ENCODE measurements at regions not wholly inside any gene's neighbourhood (a gene's known extent, or its start where the extent isn't known, plus 50 kb on each side); places are given as distances from the start of the nearest gene placed in this dataset.
"Not testable (repeated sequence)": the region's sequence is repeated elsewhere in the genome, so short reads cannot be mapped to it uniquely, and the experiment has no call there.

DNA sequence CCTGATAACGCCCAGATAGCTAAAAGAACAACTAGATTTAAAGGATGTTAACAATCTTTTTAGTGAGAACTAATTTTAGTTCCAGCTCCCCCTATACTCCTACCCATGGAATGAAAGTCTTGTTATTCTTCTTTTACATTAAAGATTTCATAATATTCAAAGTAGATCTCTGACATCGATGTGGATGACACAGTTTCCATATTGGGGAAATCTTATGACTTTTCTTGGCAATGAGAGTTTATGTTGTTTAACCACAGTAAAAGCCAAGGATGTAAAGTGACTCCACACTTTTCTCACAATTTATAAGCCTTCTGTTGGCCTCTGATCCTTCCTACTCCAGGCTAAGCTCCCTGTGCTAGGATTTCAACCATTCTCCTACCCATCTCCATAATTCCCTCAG lies 332.6 kb upstream of the KCNMB2 start:
- no peak for DNase-seq

DNA sequence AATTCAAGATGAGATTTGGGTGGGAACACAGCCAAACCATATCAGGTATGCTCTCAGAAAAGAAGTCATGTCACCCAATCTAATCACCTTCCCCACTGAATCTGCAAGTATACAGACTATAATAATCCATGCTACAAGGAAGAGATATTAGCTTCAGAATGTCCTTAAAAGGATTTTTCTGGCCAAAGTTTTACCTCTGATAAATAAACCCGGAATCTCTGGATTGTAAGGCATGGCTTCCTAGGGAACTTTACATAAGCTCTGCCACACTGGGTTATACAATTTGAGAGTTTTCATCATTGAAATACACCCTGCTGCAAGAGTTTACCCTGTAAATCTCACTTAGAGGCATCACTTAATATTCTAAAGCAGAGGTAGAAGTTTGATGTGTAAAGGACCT lies 330.5 kb upstream of the KCNMB2 start:
- DNase-seq, result no peak

DNA sequence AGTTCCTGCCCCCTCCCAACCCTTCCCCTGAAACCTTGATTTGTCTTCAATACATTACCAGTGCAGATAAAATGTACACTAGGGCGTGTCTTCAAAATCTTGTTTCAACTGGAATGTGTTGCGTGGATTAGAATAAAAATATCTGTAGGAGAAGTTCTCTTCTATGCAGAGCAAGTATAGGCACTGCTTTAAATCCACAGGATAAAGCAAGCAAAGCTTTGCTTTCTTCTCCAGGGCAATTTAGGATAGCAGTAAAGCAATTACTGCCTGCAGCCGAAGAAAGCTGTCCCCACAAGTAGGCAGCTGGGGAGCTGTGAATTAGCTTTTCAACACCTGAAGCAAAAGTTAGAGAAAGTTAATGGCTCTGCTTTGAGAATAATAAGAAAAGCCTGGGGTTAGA lies 329.7 kb upstream of the KCNMB2 start:
- no peak for DNase-seq

DNA sequence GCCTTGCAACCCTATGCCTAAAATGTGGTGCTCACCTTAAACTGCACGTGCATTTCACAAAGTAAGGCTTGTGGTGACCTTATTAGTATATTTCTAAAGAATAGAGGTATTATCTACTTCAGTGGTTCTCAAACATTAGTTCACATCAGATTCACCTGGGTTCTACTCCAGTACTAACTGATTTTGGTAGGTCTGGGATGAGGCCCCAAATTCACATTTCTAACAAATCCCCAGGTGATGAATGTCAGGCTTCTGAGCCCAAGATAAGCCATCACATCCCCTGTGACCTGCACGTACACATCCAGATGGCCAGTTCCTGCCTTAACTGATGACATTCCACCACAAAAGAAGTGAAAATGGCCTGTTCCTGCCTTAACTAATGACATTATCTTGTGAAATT lies 329.1 kb upstream of the KCNMB2 start:
- DNase-seq, result not testable (repeated sequence)

DNA sequence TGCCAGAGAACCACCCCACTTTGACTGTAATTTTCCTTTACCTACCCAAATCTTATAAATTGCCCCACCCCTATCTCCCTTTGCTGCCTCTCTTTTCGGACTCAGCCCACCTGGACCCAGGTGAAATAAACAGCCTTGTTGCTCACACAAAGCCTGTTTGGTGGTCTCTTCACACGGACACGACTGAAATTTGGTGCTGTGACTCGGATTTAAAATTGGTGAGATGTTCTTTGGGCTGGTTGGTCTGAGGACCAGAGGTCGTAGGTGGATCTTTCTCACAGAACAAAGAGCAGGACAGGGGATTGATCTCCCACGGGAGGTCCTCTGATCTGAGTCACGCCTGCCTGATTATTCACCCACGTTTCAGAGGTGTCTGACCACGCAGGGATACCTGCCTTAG lies 328.6 kb upstream of the KCNMB2 start:
- DNase-seq, result not testable (repeated sequence)

DNA sequence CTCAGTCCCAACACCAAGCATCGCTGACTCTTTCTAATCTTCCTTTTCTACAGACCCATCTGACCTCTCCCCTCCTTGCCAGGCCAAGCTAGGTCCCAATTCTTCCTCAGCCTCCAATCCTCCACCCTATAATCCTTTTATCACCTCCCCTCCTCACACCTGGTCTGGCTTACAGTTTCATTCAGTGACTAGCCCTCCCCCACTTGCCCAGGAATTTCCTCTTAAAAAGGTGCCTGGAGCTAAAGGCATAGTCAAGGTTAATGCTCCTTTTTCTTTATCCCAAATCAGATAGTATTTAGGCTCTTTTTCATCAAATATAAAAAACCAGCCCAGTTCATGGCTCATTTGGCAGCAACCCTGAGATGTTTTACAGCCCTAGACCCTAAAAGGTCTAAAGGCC lies 327.1 kb upstream of the KCNMB2 start:
- DNase-seq, result not testable (repeated sequence)

DNA sequence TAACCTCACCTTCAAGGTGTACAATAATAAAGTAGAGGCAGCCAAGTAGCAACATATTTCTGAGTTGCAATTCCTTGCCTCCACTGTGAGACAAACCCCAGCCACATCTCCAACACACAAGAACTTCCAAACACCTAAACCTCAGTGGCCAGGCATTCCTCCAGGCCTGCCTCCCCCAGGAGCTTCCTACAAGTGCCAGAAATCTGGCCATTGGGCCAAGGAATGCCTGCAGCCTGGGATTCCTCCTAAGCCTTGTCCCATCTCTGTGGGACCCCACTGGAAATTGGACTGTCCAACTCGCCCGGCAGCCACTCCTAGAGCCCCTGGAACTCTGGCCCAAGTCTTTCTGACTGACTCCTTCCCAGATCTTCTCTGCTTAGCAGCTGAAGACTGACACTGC lies 326.6 kb upstream of the KCNMB2 start:
- not testable (repeated sequence) for DNase-seq

DNA sequence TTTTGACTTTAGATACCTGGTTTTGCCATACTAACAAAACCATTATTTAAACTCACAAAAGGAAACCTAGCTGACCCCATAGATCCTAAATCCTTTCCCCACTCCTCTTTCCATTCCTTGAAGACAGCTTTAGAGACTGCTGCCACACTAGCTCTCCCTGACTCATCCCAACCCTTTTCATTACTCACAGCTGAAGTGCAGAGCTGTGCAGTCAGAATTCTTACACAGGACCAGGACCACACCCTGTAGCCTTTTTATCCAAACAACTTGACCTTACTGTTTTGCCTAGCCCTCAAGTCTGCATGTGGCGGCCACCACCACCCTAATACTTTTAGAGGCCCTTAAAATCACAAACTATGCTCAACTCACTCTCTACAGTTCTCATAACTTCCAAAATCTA lies 325.1 kb upstream of the KCNMB2 start:
- not testable (repeated sequence) for DNase-seq

DNA sequence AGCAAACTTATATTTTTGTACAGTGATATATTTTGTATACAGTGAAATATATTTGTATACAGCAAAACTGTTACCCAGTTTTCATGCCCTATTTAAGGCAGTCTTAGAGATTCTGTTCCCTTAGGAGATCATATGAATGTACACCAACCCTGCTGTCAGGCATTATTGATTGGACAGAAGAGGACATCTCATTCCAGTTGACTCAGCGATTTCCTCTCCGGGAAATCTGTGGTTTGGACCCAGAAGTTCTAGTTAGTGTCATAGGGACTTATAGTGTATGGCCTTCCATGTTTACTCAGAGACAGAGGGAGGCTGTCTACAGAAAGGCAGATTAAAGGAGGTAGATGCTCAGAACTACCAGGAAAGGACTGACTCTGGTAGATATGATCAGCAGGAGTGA lies 318.8 kb upstream of the KCNMB2 start:
- no peak for DNase-seq

DNA sequence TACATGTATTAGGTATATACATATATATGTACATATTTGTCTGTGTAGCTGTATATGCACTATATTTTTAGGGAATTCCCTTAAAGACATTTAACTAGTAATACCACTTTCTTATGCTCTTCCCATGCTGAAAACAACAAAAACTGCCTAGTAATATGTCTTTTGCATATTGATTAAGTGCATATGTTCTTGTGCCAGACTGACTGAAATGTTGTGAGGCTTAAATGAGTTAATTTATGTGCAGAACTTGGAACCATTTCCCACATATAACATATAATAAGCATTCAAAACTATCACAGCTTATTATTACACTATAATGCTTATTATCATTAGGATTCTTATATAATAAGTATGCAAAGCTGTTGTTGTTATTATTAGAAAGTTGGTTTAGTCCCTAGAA lies 318.0 kb upstream of the KCNMB2 start:
- DNase-seq, result no peak

DNA sequence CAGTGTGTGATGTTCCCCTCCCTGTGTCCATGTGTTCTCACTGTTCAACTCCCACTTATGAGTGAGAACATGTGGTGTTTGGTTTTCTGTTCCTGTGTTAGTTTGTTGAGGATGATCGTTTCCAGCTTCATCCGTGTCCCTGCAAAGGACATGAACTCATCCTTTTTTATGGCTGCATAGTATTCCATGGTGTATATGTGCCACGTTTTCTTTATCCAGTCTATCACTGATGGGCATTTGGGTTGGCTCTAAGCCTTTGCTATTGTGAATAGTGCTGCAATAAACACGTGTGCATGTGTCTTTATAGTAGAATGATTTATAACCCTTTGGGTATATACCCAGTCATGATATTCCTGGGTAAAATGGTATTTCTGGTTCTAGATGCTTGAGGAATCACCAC lies 316.6 kb upstream of the KCNMB2 start:
- DNase-seq, result not testable (repeated sequence)

DNA sequence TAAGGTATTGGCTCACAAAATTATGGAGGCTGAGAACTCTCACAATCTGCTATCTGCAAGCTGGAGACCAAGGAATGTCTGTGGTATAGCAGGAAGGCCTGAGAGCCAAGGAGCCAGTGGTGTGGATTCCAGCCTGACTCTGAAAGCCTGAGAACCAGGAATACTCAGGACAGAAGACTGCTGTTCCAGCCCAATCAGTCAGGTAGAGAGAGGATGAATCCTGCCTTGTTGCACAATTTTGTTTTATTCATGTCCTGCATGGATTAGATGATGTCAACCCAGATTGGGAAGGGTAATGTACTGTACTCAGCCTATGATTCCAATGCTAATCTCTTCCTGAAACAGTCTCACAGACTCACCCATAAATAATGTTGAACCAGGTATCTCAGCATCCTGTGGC lies 312.4 kb upstream of the KCNMB2 start:
- no peak for DNase-seq

DNA sequence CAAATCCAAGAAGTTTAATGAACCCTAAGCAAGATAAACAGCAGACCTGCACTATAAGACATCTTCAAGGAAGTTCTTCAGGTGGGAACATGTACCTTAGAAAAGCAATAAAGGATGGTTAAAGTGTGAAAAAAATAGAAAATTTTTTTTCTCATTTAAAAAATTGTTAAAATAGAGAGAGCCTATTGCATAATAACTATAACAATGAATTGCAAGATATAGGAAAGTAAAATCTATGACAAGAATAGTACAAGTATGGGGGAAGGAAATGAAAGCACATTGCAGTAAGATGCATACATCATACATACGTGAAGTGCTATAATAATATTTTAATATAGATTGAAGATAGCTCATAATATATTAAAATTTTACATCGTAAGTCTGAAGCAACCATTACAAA lies 310.1 kb upstream of the KCNMB2 start:
- DNase-seq, result no peak

DNA sequence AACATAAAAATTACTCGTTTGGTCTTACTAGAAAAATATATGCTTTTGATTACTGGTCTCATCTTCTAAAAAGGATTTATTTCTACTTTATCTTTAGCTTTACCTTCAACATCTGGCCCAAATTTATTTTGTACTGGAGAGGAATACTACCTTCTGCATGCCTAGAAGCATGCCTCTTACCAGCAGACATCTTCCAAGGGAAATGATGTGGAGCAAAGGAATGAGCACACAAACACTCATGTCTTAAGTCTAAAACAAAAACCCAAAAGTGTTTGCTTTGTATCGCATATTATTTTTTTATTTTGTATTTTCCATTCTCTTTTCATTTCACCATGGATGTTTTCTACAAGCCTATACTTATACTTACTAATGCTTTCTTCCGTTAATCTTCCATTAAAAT lies 304.6 kb upstream of the KCNMB2 start:
- no peak for DNase-seq

DNA sequence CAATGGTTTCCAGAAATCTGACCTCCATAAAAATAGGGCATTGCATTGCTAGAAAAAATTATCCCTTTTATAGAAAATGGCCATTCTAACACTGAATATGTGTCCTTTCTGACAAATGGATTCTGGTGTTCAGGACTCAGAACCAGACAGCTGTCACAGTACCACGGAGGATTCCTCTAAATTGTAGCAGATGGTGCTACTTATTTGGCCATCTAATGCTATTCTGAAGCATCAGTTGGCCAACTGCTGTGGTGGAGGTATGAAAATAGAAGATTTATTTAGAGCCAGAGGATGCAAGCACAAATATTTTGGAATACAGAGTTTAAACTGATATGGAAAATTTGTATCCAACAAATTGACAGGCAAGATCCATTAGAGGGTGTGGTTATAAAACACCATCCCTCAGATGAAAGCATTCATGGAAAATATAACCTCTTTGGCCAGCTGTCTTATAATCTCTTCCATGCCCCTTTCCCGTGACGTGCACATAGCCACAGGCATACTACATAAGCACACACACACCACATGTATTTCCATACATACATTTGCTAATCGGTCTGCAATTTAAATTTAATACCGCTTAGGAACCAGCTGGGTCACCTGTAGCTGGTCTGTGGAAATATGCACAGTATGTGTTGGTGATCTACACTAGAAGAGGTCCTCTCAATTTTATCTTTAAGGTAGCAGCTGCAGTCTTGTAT lies 302.7 kb upstream of the KCNMB2 start:
- peak; percentile 26 for DNase-seq

DNA sequence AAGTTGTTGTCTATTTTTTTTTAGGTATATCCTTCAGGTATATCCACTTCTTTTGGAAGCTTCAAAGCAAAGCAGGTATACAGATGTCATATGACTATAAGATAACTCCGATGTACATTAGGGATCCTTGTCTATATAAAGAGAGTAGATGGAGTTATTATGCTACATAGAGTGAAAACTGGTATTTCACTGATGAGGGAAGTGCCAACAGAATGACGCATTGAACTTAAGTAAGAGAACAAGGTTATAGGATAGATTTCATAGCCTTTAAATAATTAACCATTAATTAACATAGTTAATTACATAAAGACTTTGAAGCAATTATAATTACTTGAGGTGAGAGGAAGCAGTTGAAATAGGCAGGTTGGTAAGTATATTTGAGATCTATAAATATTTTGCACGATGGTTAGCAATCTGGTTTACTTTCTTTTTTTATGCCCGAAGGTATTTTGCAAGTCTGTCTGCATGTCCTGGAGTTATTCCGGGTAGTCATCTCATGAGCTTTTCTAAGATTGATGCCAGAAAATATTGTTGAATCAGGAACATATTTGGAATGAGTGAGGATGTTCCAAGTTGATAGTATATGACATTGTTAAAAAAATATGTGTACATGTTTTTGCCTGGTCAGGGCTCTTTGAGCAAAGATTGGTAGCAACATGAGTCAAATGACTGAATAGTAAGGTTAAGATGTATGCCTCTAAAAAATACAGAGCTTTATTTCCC lies 299.5 kb upstream of the KCNMB2 start:
- DNase-seq, result no peak

DNA sequence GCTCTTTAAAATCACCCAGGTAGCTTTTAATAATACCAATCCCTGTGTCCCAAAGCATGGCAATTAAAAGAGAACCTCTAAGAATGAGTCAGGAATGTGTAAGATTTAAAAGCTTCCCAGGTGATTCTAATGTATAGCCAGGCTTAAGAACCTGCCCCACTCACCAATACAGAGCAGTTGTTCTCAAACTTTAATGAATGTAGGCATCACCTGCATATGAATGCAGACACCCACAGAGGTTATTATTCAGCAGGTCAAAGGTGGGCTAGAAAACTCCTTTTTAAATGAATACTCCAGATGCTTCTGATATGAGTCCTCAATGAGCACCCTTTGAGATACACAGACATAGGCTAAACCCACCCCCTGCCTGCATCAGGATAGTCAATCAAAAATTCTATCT lies 298.1 kb upstream of the KCNMB2 start:
- no peak for DNase-seq

DNA sequence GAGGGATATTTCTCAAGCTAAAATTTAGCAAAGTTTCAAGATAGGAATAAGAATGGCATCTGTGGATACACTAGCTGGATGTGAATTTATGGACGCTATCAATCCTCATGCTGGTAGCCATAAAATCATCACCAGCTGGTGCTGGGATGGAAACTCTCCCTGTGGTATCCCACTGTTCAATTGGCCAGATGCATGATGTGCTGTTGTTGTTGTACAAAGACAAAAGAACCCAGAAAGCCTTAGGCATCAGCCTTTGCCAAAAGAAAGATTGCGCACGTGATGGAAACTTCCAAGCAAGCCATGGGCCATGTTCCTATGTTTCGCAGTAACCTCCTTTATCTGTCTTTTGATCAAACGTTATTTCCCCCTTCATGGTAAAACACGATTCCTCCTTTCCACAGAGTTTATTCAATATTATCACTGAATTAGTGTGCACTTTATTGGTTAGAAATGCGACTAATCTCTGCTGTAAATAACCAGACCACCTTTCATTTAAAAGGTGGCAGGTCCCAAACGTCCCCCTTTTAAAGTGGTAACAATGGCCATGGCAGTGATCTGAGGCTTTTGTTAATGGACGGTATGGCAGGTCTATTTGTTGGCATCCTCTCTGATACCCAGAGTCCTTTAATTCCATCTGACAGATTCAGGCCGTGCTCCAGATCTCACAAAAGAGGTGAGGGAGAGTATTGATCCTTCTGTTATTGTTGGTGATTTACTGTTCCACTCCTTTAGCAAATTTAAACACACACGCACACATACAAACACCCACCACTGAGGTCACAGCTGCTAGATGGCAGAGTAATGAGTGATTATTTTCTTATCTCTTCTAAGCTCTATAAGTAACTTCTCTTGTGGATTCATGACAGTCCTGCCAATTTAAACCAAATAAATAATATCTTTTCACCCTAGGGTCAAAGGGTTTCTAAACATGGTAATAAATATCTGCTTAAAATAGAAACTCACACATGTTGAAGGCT lies 291.2 kb upstream of the KCNMB2 start:
- DNase-seq, result no peak

DNA sequence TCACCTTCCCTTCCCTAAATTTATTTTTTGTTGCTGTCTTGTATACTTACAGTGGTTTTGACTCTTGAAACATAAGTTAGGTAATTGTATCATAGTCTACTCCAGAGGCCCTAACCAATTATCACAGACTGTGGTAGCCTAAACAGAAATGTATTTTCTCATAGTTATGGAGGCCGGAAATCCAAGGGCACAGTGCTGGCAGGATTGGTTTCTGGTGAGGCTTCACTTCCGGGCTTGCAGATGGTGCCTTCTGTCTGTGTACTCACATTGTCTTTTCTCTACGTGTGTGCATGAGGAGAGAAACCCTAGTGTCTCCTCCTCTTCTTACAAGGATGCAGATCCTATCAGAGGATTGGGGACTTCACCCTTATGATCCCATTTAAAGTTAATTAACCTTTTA lies 290.2 kb upstream of the KCNMB2 start:
- DNase-seq, result no peak

DNA sequence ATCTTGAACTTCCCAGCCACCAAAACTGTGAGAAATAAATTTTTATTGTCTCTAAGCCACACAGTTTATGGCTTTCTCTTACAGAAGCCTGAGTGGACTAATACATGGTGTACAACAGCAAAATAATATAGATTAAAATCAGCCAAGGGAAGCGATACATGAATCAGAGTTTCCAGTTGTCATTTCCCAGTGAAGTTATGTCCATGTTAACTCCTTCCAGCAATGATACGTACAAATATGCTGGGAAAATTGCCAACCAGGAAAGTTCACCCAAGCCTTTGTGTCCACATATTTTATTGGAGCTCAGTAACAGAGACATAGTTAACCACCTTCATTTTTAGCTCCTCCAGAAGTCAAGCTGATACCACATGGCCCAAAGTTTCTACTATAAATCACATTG lies 280.9 kb upstream of the KCNMB2 start:
- no peak for DNase-seq

DNA sequence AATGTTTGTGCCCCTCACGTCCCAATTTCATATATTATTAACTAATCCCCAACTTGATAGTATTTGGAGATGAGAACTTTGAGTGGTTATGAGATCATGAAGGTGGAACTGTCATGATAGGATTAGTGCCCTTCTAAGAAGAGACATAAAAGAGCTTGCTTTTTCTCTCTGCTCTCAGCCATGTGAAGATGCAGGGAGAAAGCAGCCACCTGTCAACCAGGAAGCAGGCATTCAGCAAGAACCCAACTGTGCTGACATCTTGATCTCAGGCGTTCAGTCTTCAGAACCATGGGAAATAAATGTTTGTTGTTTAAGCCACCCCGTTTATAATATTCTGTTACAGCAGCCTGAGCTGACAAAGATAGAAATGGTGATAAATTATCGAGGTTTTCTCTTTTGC lies 278.7 kb upstream of the KCNMB2 start:
- no peak for DNase-seq

DNA sequence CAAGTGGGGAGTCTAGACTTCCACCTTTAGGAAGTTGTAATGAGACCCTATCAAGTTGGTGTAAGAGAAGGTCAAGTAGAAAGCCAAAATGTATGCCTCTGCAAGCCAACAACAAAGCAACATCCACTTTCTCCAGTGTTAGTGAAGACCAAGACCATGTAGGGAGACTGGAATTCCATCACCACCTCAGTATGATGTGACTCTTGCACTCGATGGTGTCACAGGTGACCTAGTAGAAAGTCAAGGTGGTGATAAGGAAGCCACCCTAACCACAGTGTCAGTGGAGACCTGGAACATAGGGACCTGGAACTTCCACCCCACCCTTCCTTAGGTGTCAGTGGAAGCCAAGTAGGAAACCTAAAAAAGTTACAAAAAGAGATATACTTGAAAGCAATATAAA lies 278.1 kb upstream of the KCNMB2 start:
- DNase-seq, result no peak

DNA sequence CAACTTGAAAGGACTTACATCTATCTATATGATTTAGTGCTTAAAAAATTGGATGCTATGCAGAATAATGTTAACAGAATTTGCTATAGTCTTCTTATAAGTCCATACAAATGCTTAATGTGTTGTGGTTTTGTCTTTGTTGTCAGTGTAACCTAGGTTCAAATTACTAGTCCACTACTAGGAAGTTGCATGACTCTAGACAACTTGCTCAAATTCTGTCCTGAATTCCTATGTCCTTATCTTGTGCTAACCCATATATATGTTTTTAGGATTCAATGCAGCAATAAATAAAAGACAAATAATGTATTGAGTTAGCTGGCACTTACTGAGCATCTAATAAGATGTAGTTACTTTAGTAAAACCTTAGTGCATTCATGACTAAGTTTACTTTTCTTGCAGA lies 276.5 kb upstream of the KCNMB2 start:
- DNase-seq, result no peak

Data from NCI-H1694 (cell line).